Gastrocnemius medialis (tissue), 4 donors: ENCODE measurements at regions not wholly inside any gene's neighbourhood (a gene's known extent, or its start where the extent isn't known, plus 50 kb on each side); places are given as distances from the start of the nearest gene placed in this dataset.

Experiments
- CTCF ChIP-seq, 5 experiments: fragments of 450-650 bp in 3 of 5; fragments of 200-600 bp in 2 of 5; sonication (generic) in 2 of 5; IDR thresholded peaks in 4 of 5; conservative IDR thresholded peaks in 1 of 5; 1 replicate in 4 of 5; 2 replicates in 1 of 5; pipeline ENCODE4 v1.5.1; 2016 to 2019; ENCODE audit warnings: antibody characterized with exemption in 5 of 5, mild to moderate bottlenecking in 3 of 5, moderate library complexity in 3 of 5
- POLR2A ChIP-seq, 2 donors: fragments of 450-650 bp; IDR thresholded peaks; one replicate each; pipeline ENCODE4 v1.6.1; 2017; ENCODE audit warnings: antibody characterized with exemption in 2 of 2, mild to moderate bottlenecking in 2 of 2, moderate library complexity in 2 of 2

GRCh38 chr15:81625896-81626295 is 251.9 kb upstream of the TMC3 start:
- TF ChIP-seq CTCF (IDR thresholded peaks at IDR 0.05 in 4 of 5, conservative IDR thresholded peaks at IDR 0.05 in 1 of 5) = no peak
- no peak for TF ChIP-seq POLR2A (IDR thresholded peaks at IDR 0.05)
